ENCODE measurements at regions not wholly inside any gene's neighbourhood (a gene's known extent, or its start where the extent isn't known, plus 50 kb on each side); places are given as distances from the start of the nearest gene placed in this dataset.

- no peak for DNase-seq (ENCODE audit: low read depth, low spot score)
- in situ Hi-C loops (cut with HindIII; ENCODE audit: low sequenced_read_pairs), result no loop called here
- H3K4me3 ChIP-seq (ENCODE audit: low read depth, low read length), result no peak overlapping the region
- TF ChIP-seq CTCF (IDR thresholded peaks at IDR 0.05; ENCODE audit: low read depth, low read length), result no peak
Measured at GRCh38 chr17:33838281-33838680, 416.8 kb upstream of the CCL2 start.

GRCh38 chr17:33847900-33848299, 407.2 kb upstream of the CCL2 start:
- H3K4me3 ChIP-seq (ENCODE audit: low read depth, low read length), result no peak overlapping the region
- TF ChIP-seq CTCF (IDR thresholded peaks at IDR 0.05; ENCODE audit: low read depth, low read length), result no peak
- DNase-seq (ENCODE audit: low read depth, low spot score), result no peak
- in situ Hi-C loops (cut with HindIII; ENCODE audit: low sequenced_read_pairs), result no loop called here

- TF ChIP-seq CTCF (IDR thresholded peaks at IDR 0.05; ENCODE audit: low read depth, low read length), result no peak
- in situ Hi-C loops (cut with HindIII; ENCODE audit: low sequenced_read_pairs), result no loop called here
- no peak for DNase-seq (ENCODE audit: low read depth, low spot score)
- no peak overlapping the region for H3K4me3 ChIP-seq (ENCODE audit: low read depth, low read length)
Measured at GRCh38 chr17:33848433-33848832, 406.7 kb upstream of the CCL2 start.

GRCh38 chr17:33854596-33854995, 400.5 kb upstream of the CCL2 start:
- no peak overlapping the region for H3K4me3 ChIP-seq (ENCODE audit: low read depth, low read length)
- TF ChIP-seq CTCF (IDR thresholded peaks at IDR 0.05; ENCODE audit: low read depth, low read length), result no peak
- no peak for DNase-seq (ENCODE audit: low read depth, low spot score)
- in situ Hi-C loops (cut with HindIII; ENCODE audit: low sequenced_read_pairs), result no loop called here

- no peak for TF ChIP-seq CTCF (IDR thresholded peaks at IDR 0.05; ENCODE audit: low read depth, low read length)
- no peak overlapping the region for H3K4me3 ChIP-seq (ENCODE audit: low read depth, low read length)
- in situ Hi-C loops (cut with HindIII; ENCODE audit: low sequenced_read_pairs), result no loop called here
- DNase-seq (ENCODE audit: low read depth, low spot score), result no peak
Measured at GRCh38 chr17:33858121-33858520, 397.0 kb upstream of the CCL2 start.

GRCh38 chr17:33858682-33859081, 396.4 kb upstream of the CCL2 start:
- in situ Hi-C loops (cut with HindIII; ENCODE audit: low sequenced_read_pairs), result no loop called here
- no peak overlapping the region for H3K4me3 ChIP-seq (ENCODE audit: low read depth, low read length)
- no peak for TF ChIP-seq CTCF (IDR thresholded peaks at IDR 0.05; ENCODE audit: low read depth, low read length)
- DNase-seq (ENCODE audit: low read depth, low spot score), result no peak
